NT2/D1 (cell line): ENCODE measurements at regions not wholly inside any gene's neighbourhood (a gene's known extent, or its start where the extent isn't known, plus 50 kb on each side); places are given as distances from the start of the nearest gene placed in this dataset.

Experiments used
- SUZ12 ChIP-seq: IDR thresholded peaks from 2 replicates; pipeline ENCODE4 v1.6.1; 2011; ENCODE audit not compliant: insufficient read length, insufficient read depth; ENCODE audit errors: extremely low read depth
- YY1 ChIP-seq: IDR thresholded peaks from 2 replicates; pipeline ENCODE4 v1.6.1; 2011; ENCODE audit not compliant: insufficient read length, insufficient read depth
- ZNF274 ChIP-seq: IDR thresholded peaks from 2 replicates; pipeline ENCODE4 v1.6.1; 2011; ENCODE audit warnings: mild to moderate bottlenecking, low read depth, low read length

DNA sequence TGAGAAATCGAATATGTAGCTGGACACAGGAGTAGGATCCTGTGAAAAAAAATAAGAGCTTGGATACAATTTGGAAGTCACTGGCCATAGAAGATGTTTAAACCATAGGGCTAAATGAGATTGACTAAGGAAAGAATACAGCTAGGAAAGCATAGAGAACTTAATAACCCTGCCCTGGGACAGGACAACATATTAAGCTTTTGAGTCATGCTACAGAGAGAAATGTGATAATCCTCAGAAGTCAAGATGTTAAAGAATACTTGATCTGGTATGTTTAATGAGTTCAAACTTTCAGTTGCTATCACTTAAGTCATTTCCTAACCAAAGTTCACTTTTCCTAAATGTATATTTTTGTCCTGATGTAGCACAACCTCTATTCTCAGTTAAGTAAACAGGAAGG, 154.6 kb upstream of the TSHZ2 start:
- no peak for TF ChIP-seq ZNF274
- TF ChIP-seq SUZ12 = no peak
- no peak for TF ChIP-seq YY1
